ENCODE measurements at regions not wholly inside any gene's neighbourhood (a gene's known extent, or its start where the extent isn't known, plus 50 kb on each side); places are given as distances from the start of the nearest gene placed in this dataset.
"Not testable (repeated sequence)": the region's sequence is repeated elsewhere in the genome, so short reads cannot be mapped to it uniquely, and the experiment has no call there.

DNA sequence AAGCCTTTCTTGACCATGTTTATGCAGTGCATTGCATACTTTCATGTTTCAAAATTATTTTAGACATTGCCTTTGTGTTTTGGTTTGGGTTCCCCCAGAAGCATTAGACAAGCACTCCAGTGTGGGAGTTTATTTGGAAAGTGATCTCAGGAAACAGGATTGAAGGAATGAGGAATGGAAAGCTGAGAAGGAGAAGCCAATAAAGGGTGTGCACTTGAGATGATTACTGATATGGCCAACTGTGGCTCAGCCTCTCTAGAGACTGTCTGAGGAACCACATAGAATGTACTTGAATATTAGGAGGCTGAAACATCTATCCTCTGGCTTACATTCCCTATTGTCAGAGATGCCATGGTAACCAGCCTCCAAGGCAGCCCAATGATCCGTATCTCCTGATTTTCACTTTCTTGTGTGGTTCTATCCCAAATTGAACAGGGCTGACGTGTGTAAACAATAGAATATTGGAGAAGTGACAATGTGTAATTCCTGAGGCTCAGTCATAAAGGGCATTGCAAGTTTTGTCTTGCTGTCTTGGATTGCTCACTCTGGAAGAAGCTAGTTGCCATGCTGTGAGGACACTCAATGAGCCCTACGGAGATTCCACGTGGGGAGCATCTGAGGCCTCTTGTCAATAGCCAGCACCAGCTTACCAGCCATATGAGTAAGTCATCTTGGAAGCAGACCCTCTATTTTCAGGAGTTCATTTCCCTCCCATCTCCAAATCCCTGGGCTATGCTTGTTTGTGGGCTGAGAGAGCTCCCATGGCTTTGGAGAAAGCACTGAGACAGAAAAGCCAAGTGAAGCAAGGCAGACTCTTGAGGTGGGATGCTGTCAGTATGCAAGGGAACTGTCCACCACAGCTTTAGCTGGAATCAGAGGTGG is 84.7 kb downstream of the SCN11A start:
- DNase-seq (ENCODE audit: low spot score), result no peak

DNA sequence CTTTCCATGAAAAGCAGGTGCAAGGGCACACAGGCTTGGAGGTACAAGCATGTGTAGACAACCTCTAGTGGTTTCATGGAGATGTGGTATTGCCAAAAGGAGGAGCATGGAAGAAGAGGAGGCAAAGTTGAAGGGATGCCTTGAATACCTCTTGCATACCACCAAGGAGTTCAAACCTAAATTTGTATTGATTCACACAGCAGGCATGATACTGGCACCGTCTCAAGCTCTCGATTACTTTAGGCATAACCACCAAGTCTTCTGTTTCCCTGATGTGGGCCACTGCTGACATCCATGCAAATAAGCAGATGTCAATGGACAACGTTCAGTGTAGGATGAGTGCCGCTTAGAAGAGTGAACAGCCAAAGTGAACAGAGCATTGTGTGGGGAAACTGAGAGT is 87.1 kb downstream of the SCN11A start:
- no peak for DNase-seq (ENCODE audit: low spot score)

DNA sequence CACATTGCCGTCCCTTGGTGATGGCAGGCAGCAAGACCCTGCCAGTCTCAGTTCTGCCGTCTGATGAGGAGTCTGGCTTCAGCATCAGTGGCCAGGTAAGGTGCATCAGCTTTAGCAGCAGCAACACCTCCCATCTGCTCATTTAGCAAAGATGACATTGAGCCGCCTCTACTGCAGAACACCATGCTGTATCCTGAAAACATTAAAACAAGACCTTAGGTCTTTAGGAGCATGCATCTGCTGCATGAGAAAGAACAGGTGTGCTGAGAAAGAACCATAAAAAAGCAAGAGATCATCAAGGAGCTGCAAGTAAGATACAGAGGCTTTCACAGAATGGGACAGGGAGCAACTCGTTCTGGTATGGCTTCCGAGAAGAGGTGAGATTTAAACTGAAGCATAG is 87.5 kb downstream of the SCN11A start:
- no peak for DNase-seq (ENCODE audit: low spot score)

DNA sequence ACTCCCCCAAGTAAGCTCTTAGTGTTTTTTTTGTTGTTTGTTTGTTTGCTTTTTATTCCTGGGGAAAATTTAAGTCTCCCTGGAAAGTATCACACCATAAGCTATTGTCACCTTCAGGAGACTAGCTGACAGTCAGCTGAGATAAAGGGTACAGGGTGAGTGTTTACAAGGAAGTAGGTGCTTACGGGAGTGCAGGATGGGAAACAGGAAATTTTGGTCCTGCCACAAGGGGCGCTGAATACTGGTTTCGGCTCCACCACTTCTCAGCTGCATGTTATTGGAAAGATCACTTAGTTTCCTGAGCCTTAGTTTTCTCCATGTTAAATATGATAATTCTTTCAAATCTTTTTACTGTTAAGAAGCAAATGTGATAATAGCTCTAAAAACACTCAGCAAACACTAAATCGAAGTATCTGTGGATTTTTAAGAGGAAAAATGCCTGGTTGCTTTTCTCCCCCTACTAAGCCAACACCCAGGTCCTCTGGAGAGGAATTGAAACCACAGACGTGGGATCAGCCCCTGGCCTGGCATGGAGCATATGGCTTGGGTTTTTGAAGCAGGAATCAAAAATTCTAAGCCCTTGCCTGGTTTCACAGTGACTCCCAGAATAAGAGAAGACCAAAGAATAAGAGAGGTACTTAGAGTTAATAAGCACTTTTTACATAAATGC is 90.7 kb downstream of the SCN11A start:
- peak; percentile 16 for DNase-seq (ENCODE audit: low spot score)

DNA sequence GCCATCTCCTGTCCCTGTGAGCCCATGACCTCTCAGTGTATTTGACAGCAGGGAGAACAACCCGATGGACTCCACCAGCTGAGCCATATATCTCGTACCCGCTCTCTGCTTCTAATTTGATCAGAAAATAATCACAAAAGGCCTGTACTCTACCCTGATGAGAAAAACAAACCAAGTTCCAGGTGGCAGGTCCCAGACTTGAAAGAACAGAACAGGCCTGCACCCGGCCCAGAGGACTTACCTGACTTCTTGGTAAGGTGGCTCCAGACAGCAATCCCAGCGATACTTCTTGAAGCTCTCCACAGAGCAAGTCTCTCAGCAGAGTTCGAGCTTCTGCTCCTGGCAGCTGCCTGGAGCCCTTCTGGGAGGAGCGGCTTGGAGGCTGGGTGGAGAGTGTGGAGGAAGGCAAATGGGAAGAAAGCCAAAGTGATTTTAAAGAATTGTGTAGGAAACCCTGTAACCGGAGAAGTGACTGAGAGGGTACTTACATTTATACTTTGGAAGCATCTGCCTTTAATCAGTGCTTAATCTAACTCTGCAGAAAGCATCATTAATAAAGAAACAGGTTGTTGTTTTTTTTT is 91.6 kb downstream of the SCN11A start:
- DNase-seq (ENCODE audit: low spot score), result no peak

DNA sequence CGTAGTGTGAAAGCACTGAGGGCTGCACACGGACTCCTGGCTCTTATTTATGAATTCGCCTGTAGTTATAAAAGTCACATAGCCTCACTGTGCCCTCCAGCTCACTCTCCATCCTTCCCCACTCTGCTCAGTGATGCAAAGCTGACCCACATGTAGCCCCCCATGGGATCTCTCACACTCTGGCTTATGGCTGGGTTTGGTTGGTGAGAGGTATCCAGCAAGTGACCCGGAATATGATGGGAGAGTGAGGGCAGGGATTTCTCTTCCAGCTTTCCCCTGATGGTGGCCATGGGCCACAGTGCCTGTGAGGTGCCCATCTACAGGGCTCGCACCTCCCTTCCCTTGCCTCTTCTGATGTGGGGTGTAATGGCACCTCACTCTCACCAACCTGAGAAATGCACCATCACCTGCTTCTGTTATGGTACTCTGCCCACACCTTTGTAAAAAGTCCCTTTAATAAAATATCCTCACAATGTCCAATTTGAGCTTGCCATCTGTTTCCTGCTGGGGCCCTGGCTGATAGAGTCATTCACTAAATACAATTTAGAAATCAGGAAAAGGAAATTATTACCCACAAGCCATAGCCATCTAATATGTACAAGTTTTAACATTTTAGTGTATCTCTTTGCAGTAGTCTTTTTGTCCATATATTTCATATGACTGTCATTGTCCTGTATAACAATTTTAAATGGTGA is 93.6 kb downstream of the SCN11A start:
- no peak for DNase-seq (ENCODE audit: low spot score)

DNA sequence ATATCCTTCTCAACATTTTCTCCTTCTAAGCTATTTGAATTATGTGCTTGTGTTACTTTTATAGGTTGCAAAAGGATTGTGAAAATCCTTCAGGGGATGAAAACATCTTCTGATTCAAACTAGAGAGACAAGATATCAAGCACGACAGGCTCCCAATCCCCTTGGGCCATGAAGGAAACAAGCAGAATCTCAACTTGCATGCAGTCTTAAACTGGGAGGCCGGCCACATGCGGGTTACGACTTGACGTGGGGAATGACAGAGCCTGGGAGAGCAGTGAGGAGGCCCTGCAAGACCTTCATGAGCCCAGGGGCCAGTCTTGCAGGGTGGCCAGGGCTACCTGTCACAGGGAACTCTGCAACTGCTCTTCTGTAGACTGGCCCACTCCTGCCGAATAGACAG is 94.4 kb downstream of the SCN11A start:
- DNase-seq (ENCODE audit: low spot score), result no peak

DNA sequence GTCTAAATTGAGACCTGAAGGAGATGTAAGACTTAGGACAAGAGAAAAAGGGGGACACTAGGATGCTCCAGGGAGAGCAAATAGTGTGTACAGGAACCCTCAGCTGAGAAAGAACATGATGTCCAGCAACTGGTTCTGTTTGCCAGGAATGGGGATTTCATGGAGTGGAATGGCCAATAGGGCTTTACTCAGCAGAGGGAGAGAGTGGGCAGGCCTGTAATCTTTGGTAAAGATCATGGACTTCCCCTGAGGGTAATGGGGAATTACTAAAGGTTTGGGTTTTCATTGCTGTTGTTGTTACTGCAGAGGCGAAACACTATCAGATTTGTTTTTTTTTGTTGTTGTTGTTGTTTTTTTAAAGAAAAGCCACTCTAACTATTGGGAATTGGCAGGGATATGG is 99.0 kb downstream of the SCN11A start:
- DNase-seq (ENCODE audit: low spot score), result no peak

DNA sequence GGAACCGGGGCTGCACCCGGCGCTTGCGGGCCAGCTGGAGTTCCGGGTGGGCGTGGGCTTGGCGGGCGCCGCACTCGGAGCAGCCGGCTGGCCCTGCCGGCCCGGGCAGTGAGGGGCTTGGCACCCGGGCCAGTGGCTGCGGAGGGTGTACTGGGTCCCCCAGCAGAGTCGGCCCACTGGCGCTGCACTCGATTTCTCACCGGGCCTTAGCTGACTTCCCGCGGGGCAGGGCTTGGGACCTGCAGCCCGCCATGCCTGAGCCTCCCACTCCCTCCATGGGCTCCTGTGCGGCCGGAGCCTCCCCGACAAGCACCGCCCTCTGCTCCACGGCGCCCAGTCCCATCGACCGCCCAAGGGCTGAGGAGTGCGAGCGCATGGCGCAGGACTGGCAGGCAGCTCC is 100.6 kb downstream of the SCN11A start:
- DNase-seq (ENCODE audit: low spot score), result not testable (repeated sequence)

DNA sequence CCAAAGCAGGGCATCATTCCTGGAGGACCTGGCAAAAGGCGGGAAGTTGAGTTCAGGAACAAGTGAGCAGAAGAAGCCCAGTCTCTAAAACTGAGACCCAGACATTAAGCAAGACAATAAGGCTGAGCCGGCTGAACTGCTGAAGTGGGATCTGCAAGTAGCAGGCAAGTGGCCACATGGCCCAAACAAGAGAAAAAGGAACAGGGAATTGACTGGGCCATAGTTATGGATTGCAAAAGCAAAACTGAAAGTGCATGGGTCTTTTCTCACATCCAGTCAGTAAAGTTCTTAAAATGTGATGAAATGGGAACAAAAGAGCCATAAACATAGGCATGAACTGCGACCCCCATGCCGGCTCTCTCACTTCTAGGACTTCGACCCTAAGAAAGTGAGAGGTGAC is 101.2 kb downstream of the SCN11A start:
- no peak for DNase-seq (ENCODE audit: low spot score)

DNA sequence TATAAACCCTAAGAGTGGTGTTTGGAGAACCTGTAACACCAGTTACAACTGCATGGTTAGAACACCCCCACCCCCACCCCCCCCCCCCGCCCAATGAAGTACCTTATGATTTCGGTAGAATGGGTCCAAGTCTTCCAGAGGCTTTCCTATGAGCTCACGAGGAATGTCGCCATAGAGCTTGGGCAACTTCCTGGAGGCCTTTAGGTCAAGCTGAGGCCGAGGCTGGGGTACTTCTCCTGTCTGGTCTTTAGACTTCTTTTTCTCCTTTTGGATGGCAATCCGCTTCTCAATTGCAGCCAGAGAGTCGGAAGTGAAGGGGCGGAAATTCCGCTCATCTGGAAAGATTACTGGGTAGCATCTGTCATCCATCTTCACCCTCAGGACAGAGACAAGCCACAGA is 101.8 kb downstream of the SCN11A start:
- no peak for DNase-seq (ENCODE audit: low spot score)

DNA sequence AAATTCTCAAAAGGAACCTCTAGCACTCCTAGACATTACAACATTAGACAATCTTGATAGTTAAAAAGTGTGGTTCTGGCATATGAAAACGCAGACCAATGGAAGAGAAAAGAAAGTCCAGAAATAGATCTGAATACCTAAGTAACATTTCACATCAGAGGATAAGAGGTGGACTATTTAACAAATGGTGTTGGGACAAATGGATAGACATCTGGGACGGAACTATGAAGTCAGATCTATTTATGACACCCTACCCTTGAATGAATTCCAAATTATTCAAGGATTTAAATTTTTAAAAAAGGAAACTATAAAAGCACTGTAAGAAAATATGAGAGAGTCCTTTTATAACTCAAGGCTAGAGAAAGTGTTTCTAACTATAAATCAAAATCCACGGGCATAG is 111.3 kb downstream of the SCN11A start:
- no peak for DNase-seq (ENCODE audit: low spot score)

DNA sequence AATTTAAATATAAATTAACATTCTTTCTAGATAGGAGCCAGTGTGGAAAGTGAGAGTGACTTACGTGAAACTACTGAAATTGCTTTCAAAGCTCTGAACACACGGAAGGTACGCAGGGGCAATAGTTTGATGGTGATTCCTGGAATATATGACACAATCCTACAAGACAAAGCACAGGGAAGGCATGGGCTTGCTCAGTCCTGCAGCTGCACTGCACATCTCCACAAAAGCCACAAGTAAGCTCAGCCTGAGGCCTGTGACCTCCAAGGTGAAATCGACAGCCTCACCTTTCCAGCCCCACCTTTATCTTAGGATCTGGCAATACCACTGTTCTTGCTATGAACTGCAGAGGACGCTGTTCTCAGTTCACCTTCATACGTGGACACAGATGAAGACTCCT is 109.3 kb upstream of the SCN10A start:
- DNase-seq (ENCODE audit: low spot score), result no peak

DNA sequence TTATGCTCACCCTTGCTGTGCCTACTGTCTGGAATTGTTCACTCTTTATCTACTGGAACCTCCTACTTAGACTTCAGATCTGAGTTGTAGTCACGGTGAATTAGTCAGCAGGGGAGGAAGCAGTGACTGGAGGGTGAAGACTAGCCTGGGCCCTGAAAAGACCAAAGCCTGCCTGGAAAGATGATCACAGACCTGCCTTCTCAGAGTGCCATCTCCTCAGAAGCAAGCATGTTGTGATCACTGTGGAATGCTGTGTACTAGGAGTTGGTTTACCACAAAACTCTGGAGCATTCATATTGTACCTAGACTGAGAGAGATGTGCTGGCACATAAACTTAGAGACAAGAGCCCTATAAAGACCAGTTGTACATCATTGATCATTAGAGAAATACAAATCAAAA is 100.7 kb upstream of the SCN10A start:
- DNase-seq (ENCODE audit: low spot score), result no peak

DNA sequence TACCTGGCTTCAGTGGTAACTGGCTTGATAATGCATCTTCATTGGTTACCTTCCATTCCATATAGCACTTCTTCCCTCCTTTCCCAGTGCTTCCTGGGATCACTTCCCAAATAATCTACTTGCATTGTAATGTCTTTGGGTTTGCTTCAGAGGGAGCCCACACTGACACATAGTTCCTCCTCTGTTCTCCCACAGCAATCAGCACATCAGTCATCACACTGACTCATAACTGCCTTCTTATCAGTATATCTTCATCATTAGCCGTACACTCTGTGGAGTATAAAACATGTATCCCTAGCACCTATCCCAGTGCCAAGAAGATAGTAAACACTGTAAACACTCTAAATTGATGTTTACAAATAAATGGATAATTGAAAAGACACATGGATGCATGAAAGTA is 91.4 kb upstream of the SCN10A start:
- no peak for DNase-seq (ENCODE audit: low spot score)

DNA sequence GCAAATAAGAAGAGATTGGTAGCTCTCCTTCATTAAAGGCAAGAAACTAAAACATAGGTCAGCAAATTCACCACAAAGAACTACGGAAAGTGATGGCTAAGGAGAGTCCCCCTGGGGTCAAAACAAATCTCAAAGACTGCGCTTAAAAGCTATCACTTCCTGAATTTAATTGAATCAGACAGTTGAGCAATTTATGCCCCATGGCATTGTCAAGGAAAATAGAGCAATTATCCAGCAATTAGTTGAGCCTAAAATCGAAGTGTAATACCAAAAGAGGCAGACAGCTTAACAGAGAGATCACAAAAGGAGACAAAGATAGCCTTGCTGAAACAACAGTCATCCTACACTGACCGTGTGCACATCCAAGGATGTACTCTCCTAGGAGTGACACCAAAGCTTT is 74.4 kb upstream of the SCN10A start:
- DNase-seq (ENCODE audit: low spot score), result no peak

DNA sequence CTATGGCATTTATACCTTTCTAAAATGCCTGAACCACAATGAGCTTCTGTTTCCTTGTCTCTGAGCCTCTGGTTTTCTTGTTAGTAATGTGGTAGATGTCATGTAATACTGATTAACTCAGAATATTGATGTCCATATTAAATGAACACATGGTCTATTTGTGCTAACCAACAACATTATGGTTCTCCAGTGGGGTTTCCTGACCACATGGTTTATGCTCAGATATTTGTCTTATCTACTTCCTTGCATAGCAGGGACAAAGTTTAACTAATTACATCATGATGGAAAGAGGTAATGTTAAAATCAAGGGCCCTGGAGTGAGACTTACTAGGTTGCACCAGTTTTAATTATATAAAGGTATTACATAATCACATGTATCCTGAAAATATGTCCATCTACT is 62.6 kb upstream of the SCN10A start:
- no peak for DNase-seq (ENCODE audit: low spot score)

Data from hematopoietic multipotent progenitor cell treated with erythropoietin and hydrocortisone succinate and interleukin-3 and kit ligand, for 17 days (in vitro differentiated cells).